Nucleus accumbens (tissue), 56 donors: ENCODE measurements at regions not wholly inside any gene's neighbourhood (a gene's known extent, or its start where the extent isn't known, plus 50 kb on each side); places are given as distances from the start of the nearest gene placed in this dataset.

ENCODE experiments used
- DNase-seq, 56 donors: peaks; one replicate each; lab custom pipeline; 2025; lab: John Stamatoyannopoulos, UW

DNA sequence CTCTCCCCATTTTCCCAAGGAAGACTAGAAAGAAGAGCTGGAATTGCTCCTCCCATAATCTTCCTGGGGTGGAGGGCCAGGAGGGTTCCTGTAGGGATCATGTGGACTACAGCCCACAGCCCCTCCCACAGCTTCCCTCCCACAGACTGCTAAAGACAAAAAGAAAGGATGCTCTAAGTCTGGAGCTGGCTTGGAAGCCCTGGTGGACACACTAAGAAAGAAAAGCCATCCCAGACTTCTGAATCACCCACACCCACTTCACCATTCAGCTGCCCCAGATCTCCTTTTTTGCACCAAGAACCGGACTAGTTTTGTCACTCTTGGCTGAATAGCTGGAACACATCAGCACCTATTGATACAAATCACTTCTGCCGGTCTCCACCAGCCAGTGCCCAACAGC lies 56.8 kb upstream of the PLXNC1 start:
- no peak for DNase-seq

DNA sequence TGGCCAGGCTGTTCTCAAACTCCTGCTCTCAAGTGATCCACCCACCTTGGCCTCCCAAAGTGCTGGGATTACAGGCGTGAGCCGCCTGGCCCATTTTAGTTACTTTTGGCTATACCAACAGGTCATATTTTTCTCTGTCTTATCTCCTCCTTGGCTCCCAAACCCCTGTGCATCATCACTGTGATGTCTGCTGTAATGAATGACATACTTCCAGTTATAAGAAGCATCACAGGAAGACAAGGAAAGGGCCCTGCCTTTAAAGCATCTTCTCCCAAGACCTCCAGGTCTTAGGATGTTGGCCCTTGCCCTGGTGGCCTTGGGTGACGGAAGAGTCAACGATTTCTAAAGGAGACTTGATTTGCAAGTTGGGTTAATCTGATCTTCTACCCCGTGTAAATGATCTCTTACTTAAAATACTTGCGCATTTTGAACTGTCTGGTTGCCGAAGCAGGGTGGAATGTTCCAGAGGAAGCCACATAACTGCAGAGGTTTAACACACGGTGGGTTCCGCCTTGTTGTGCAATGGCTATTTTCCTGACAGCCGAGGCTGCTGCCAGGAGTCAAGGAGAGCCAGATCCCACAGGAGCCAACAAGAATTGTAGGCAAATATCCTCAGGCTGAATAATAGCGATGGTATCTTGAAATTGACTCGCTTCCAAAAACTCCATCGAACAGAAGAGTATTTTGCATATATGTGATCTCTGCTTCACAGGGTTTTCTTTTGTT lies 55.7 kb upstream of the PLXNC1 start:
- DNase-seq, result no peak

DNA sequence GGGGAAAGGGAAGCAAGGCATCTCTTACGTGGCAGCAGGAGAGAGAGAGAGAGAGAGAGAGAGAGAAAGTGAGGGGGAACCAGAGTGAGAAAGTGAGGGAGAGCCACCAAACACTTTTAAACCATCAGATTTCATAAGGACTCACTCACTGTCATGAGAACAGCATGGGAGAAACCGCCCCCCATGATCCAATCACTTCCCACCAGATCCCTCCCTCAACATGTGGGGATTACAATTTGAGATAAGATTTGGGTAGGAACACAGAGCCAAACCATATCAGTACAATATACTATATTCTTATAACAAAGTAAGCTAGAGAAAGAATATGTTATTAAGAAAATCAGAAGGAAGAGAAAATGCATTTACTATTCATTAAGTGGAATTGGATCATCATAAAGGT lies 53.7 kb upstream of the PLXNC1 start:
- no peak for DNase-seq

DNA sequence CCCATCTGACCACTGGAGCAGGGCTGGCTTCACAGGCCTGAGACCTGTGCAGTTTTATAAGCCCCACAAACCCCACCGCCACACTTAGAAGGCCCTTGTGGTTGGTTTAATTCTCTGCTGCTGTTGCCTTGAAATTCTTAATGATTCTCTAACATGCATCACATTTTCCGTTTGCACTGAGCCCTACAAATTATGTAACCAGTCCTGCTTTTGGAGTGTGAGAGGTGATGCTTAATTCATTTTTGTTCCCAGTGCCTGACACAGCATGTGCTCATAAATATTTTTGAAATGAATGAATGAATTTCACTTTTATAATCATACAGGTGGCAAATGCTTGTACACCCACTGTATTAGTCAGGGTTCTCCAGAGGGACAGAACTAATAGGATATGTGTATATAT lies 52.8 kb upstream of the PLXNC1 start:
- peak in 3 of 56 donors; percentile 9 to 23 (median 23) for DNase-seq

DNA sequence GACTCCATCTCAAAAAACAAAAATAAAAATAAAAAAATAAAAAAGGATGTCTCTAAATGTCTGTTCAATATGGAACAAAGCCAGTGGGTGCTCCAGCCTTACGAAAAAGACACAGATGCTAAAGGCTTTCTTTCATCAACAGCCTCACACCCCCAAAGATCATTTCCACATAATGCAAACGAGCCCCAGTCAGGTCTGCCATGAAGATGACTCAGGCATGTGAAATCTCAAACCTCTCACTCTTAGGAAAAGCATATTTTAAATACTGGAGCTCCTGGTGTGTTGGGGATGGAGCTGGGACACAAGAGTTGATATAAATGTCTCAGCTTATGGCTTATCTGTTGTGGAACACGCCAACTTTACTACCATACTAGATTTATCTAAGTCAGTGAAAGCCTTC lies 49.9 kb upstream of the PLXNC1 start:
- DNase-seq, result no peak
